Endodermal cell (in vitro differentiated cells): ENCODE measurements at regions not wholly inside any gene's neighbourhood (a gene's known extent, or its start where the extent isn't known, plus 50 kb on each side); places are given as distances from the start of the nearest gene placed in this dataset.
"Not testable (repeated sequence)": the region's sequence is repeated elsewhere in the genome, so short reads cannot be mapped to it uniquely, and the experiment has no call there.

Experiments
- DNase-seq: peaks from one replicate; pipeline ENCODE4 v3.0.0-alpha.2; 2017
- H3K27ac ChIP-seq: 2 replicates; pipeline ENCODE4 v1.5.1; 2013; ENCODE audit warnings: mild to moderate bottlenecking, low read depth, low read length, moderate library complexity
- H3K27me3 ChIP-seq: 2 replicates; pipeline ENCODE4 v1.6.1; 2013; ENCODE audit warnings: mild to moderate bottlenecking, low read length, moderate library complexity; ENCODE audit not compliant: insufficient read depth, control insufficient read depth, poor library complexity, severe bottlenecking
- H3K36me3 ChIP-seq: 2 replicates; pipeline ENCODE4 v1.7.0; 2013; ENCODE audit warnings: mild to moderate bottlenecking, low read length, moderate library complexity; ENCODE audit not compliant: control insufficient read depth, insufficient read depth
- H3K4me1 ChIP-seq: one replicate; pipeline ENCODE4 v1.7.0; 2013; ENCODE audit warnings: low read length; ENCODE audit not compliant: control insufficient read depth, insufficient read depth
- H3K4me3 ChIP-seq: 2 replicates; pipeline ENCODE4 v1.5.1; 2013; ENCODE audit warnings: mild to moderate bottlenecking, low read length, moderate library complexity
- H3K9ac ChIP-seq: 2 replicates; pipeline ENCODE4 v1.6.1; 2013; ENCODE audit warnings: mild to moderate bottlenecking, low read length, moderate library complexity; ENCODE audit not compliant: poor library complexity, severe bottlenecking; ENCODE audit errors: extremely low read depth
- H3K9me3 ChIP-seq: 2 replicates; pipeline ENCODE4 v1.6.1; 2013; ENCODE audit warnings: mild to moderate bottlenecking, low read length, moderate library complexity; ENCODE audit not compliant: control insufficient read depth
- H3K27ac Mint-ChIP-seq: 2 replicates; pipeline ENCODE4 v1.8.0; 2020; ENCODE audit warnings: mixed read lengths
- H3K27me3 Mint-ChIP-seq: 2 replicates; pipeline ENCODE4 v1.8.0; 2021; ENCODE audit warnings: mild to moderate bottlenecking, mixed read lengths; ENCODE audit not compliant: insufficient read depth
- H3K36me3 Mint-ChIP-seq: 2 replicates; pipeline ENCODE4 v1.8.0; 2020; ENCODE audit warnings: low read depth, mixed read lengths
- H3K4me1 Mint-ChIP-seq: 2 replicates; pipeline ENCODE4 v1.8.0; 2020; ENCODE audit warnings: mixed read lengths
- H3K4me3 Mint-ChIP-seq: 2 replicates; pipeline ENCODE4 v1.8.0; 2020; ENCODE audit warnings: mild to moderate bottlenecking, moderate library complexity, mixed read lengths
- H3K9me3 Mint-ChIP-seq: 2 replicates; pipeline ENCODE4 v1.8.0; 2020; ENCODE audit warnings: mild to moderate bottlenecking, mixed read lengths
- WGBS, 2 experiments: methylation state at CpG; one replicate each; pipeline versions ENCODE4 v1.1.5 to v1.1.7; 2013; ENCODE audit warnings: missing lambda C conversion rate in 2 of 2, mixed read lengths in 1 of 2; ENCODE audit not compliant: insufficient coverage in 1 of 2, insufficient read length in 1 of 2; 5-methylcytosine and 5-hydroxymethylcytosine counted together
- TF ChIP-seq, protein P1 (sequence below): fragments of 200-600 bp; sonication (generic); conservative IDR thresholded peaks from 2 replicates; pipeline ENCODE4 v1.5.0; 2021; ENCODE audit warnings: antibody characterized with exemption, mild to moderate bottlenecking

DNA sequence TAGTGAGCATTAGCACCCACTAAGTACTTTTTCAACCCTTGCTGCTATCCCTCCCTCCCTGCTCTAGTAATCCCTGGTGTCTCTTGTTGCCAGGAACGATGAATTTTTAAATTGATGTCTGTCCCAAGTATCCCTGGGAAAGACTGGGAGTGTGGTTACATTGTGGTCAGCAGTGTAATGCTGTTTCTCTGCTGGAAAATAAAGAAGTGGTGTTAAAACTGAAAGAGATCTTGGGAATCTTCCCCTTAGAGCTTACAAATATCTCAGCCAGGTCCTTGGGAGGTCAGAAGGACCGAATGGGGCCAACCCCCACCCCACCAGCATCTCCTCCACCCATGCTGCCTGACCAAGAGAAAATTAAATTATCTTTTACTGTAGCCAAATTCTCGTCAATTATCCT is 174.5 kb upstream of the MXRA5 start:
- Histone ChIP-seq H3K4me1 (no peaks in the 10 kb centered on the region), H3K27me3 (no peaks in the 10 kb centered on the region), H3K36me3 (no peaks in the 10 kb centered on the region), H3K9ac (no peak overlapping the region), H3K9me3 (no peaks in the 10 kb centered on the region), H3K4me3 (no peak overlapping the region), H3K27ac (no peak overlapping the region)
- Mint-ChIP-seq H3K9me3 (no peaks in the 10 kb centered on the region), H3K4me3 (no peak overlapping the region), H3K4me1 (no peaks in the 10 kb centered on the region), H3K36me3 (no peaks in the 10 kb centered on the region), H3K27me3 (peaks cover 2% of the 10 kb centered on the region), H3K27ac (no peak overlapping the region)
- TF ChIP-seq, protein P1, sequence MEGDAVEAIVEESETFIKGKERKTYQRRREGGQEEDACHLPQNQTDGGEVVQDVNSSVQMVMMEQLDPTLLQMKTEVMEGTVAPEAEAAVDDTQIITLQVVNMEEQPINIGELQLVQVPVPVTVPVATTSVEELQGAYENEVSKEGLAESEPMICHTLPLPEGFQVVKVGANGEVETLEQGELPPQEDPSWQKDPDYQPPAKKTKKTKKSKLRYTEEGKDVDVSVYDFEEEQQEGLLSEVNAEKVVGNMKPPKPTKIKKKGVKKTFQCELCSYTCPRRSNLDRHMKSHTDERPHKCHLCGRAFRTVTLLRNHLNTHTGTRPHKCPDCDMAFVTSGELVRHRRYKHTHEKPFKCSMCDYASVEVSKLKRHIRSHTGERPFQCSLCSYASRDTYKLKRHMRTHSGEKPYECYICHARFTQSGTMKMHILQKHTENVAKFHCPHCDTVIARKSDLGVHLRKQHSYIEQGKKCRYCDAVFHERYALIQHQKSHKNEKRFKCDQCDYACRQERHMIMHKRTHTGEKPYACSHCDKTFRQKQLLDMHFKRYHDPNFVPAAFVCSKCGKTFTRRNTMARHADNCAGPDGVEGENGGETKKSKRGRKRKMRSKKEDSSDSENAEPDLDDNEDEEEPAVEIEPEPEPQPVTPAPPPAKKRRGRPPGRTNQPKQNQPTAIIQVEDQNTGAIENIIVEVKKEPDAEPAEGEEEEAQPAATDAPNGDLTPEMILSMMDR, result no peak
- DNase-seq, result no peak
- 80 to 95% methylated on average over 1 to 2 of the region's 3 CpGs for WGBS, 2 experiments

- Mint-ChIP-seq H3K9me3 (no peaks in the 10 kb centered on the region), H3K27me3 (peaks cover 2% of the 10 kb centered on the region), H3K4me1 (no peaks in the 10 kb centered on the region), H3K27ac (no peak overlapping the region), H3K36me3 (no peaks in the 10 kb centered on the region), H3K4me3 (no peak overlapping the region)
- Histone ChIP-seq H3K9ac (no peak overlapping the region), H3K4me1 (no peaks in the 10 kb centered on the region), H3K27ac (no peak overlapping the region), H3K9me3 (no peaks in the 10 kb centered on the region), H3K36me3 (no peaks in the 10 kb centered on the region), H3K27me3 (no peaks in the 10 kb centered on the region), H3K4me3 (no peak overlapping the region)
- TF ChIP-seq, protein P1, result no peak
- DNase-seq, result no peak
- WGBS, 2 experiments, result 67 to 85% methylated on average over 1 to 2 of the region's 3 CpGs
Measured at GRCh38 chrX:3520458-3520857, 174.0 kb upstream of the MXRA5 start.

DNA sequence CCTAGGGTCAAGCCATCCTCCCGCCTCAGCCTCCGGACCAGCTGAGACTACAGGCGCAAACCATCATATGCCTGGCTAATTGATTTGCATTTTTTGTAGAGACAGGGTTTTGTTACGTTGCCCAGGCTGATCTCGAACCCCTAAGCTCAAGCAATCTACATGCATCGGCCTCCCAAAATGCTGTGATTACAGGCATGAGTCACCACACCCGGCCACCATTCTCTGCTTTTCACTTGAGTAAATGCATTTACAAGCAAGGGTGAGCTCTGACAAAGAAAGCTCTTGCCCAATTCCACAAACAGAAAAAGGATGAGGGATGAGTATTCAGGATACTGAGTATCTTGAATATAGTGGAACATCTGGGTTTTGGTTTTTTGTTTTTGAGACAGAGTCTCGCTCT is 172.9 kb upstream of the MXRA5 start:
- not testable (repeated sequence) for H3K4me3 Mint-ChIP-seq, H3K9me3 ChIP-seq, H3K36me3 Mint-ChIP-seq, H3K4me1 ChIP-seq, H3K27me3 ChIP-seq, H3K9ac ChIP-seq, H3K4me3 ChIP-seq, H3K36me3 ChIP-seq, DNase-seq, H3K4me1 Mint-ChIP-seq, H3K9me3 Mint-ChIP-seq, H3K27ac ChIP-seq, H3K27me3 Mint-ChIP-seq, H3K27ac Mint-ChIP-seq
- 90% methylated on average over 2 to 7 of the region's 8 CpGs for WGBS, 2 experiments

DNA sequence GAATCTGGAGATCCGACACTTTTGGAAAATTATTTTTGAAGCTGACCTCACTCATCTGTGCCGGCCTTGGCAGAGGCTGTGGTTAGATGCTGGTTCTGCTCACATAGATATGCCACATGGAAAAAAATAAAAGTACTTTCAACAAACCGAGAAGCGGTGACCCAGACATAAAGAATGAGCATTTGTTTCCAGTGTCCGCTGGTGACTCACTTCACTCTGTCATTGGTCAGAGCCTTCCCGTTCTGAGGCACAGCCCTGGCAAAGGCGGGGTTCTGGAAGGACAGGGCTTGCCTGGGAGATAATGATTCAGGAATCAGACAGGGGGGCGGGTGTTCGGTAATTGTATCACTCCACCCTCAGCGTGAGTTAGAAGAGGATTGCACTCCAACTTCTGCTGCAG is 172.4 kb upstream of the MXRA5 start:
- DNase-seq, result no peak
- no peak overlapping the region for H3K27ac Mint-ChIP-seq
- no peaks in the 10 kb centered on the region for H3K4me1 ChIP-seq
- H3K4me3 Mint-ChIP-seq, result no peak overlapping the region
- H3K9me3 Mint-ChIP-seq, result no peaks in the 10 kb centered on the region
- H3K27ac ChIP-seq, result no peak overlapping the region
- H3K36me3 ChIP-seq, result no peaks in the 10 kb centered on the region
- no peaks in the 10 kb centered on the region for H3K36me3 Mint-ChIP-seq
- no peak overlapping the region for H3K9ac ChIP-seq
- H3K27me3 ChIP-seq, result no peaks in the 10 kb centered on the region
- no peaks in the 10 kb centered on the region for H3K4me1 Mint-ChIP-seq
- H3K4me3 ChIP-seq, result no peak overlapping the region
- WGBS, 2 experiments, result 86% methylated on average over 10 of the region's 10 CpGs; no CpG with 5 or more reads in 1 of the 2 experiments
- TF ChIP-seq, protein P1, result no peak
- peaks cover 2% of the 10 kb centered on the region for H3K27me3 Mint-ChIP-seq
- H3K9me3 ChIP-seq, result no peaks in the 10 kb centered on the region
